Right atrium auricular region (tissue), 2 donors: ENCODE measurements at regions not wholly inside any gene's neighbourhood (a gene's known extent, or its start where the extent isn't known, plus 50 kb on each side); places are given as distances from the start of the nearest gene placed in this dataset.
"Not testable (repeated sequence)": the region's sequence is repeated elsewhere in the genome, so short reads cannot be mapped to it uniquely, and the experiment has no call there.

Experiments used
- DNase-seq: peaks from one replicate; pipeline ENCODE4 v3.0.0-alpha.2; 2019; ENCODE audit warnings: low spot score
- H3K27ac ChIP-seq, 2 donors: fragments of 200-600 bp; sonication (generic); 1 replicate in 1 of 2; 2 replicates in 1 of 2; pipeline ENCODE4 v1.5.1; 2016 to 2019
- H3K27me3 ChIP-seq, 2 donors: fragments of 200-600 bp; sonication (generic); one replicate each; pipeline versions ENCODE4 v1.5.1 to v1.6.0; 2017 to 2019
- H3K36me3 ChIP-seq: fragments of 200-600 bp; sonication (generic); one replicate; pipeline ENCODE4 v1.5.1; 2016
- H3K4me1 ChIP-seq, 2 donors: fragments of 200-600 bp; sonication (generic); one replicate each; pipeline versions ENCODE4 v1.5.1 to v1.6.0; 2017 to 2019
- H3K4me3 ChIP-seq, 2 donors: fragments of 200-600 bp; sonication (generic); 1 replicate in 1 of 2; 2 replicates in 1 of 2; pipeline ENCODE4 v1.5.1; 2017 to 2019; ENCODE audit warnings: mild to moderate bottlenecking in 1 of 2, moderate library complexity in 1 of 2
- H3K9me3 ChIP-seq, 2 donors: fragments of 200-600 bp; sonication (generic); one replicate each; pipeline ENCODE4 v1.5.1; 2019
- CTCF ChIP-seq, 2 donors: fragments of 200-600 bp; sonication (generic); IDR thresholded peaks; one replicate each; pipeline ENCODE4 v1.5.1; 2019; ENCODE audit warnings: antibody characterized with exemption in 2 of 2

GRCh38 chr1:166628259-166628658, 211.0 kb upstream of the POGK start:
- no peak for TF ChIP-seq CTCF (IDR thresholded peaks at IDR 0.05)
- Histone ChIP-seq H3K4me3 (no peak overlapping the region), H3K27me3 (no peaks in the 10 kb centered on the region), H3K9me3 (no peaks in the 10 kb centered on the region), H3K27ac (no peak overlapping the region), H3K36me3 (no peaks in the 10 kb centered on the region), H3K4me1 (no peaks in the 10 kb centered on the region)
- no peak for DNase-seq

GRCh38 chr1:166629946-166630345, 209.3 kb upstream of the POGK start:
- Histone ChIP-seq H3K9me3 (no peaks in the 10 kb centered on the region), H3K27me3 (no peaks in the 10 kb centered on the region), H3K4me3 (no peak overlapping the region), H3K36me3 (no peaks in the 10 kb centered on the region), H3K27ac (no peak overlapping the region), H3K4me1 (no peaks in the 10 kb centered on the region)
- no peak for TF ChIP-seq CTCF (IDR thresholded peaks at IDR 0.05)
- no peak for DNase-seq

- no peak for DNase-seq
- H3K4me1 ChIP-seq = no peaks in the 10 kb centered on the region
- H3K9me3 ChIP-seq = no peaks in the 10 kb centered on the region
- no peak overlapping the region for H3K27ac ChIP-seq
- no peaks in the 10 kb centered on the region for H3K36me3 ChIP-seq
- no peaks in the 10 kb centered on the region for H3K27me3 ChIP-seq
- TF ChIP-seq CTCF (IDR thresholded peaks at IDR 0.05) = no peak
- no peak overlapping the region for H3K4me3 ChIP-seq
These were observed 208.9 kb upstream of the POGK start for GRCh38 chr1:166630369-166630768.

GRCh38 chr1:166638137-166638536, 201.1 kb upstream of the POGK start:
- TF ChIP-seq CTCF (IDR thresholded peaks at IDR 0.05) = no peak
- Histone ChIP-seq H3K4me3 (no peak overlapping the region), H3K27me3 (no peaks in the 10 kb centered on the region), H3K9me3 (no peaks in the 10 kb centered on the region), H3K4me1 (no peaks in the 10 kb centered on the region), H3K27ac (no peak overlapping the region), H3K36me3 (no peaks in the 10 kb centered on the region)
- no peak for DNase-seq

- H3K36me3 ChIP-seq, H3K27ac ChIP-seq: not testable (repeated sequence)
These were observed 182.0 kb upstream of the POGK start for GRCh38 chr1:166657228-166657627.

GRCh38 chr1:166666790-166667189, 172.5 kb upstream of the POGK start:
- H3K36me3 ChIP-seq, H3K27me3 ChIP-seq, DNase-seq, H3K4me3 ChIP-seq, H3K9me3 ChIP-seq, H3K27ac ChIP-seq, H3K4me1 ChIP-seq: not testable (repeated sequence)

More at GRCh38 chr1:166657228-166657627, 182.0 kb upstream of the POGK start:
- not testable (repeated sequence) for DNase-seq, H3K27me3 ChIP-seq, H3K9me3 ChIP-seq, H3K4me1 ChIP-seq, H3K4me3 ChIP-seq

- not testable (repeated sequence) for H3K27ac ChIP-seq, H3K9me3 ChIP-seq, H3K4me1 ChIP-seq, DNase-seq, H3K27me3 ChIP-seq, H3K4me3 ChIP-seq, H3K36me3 ChIP-seq
These were observed 171.7 kb upstream of the POGK start for GRCh38 chr1:166667600-166667999.
